ENCODE measurements at regions not wholly inside any gene's neighbourhood (a gene's known extent, or its start where the extent isn't known, plus 50 kb on each side); places are given as distances from the start of the nearest gene placed in this dataset.

DNA sequence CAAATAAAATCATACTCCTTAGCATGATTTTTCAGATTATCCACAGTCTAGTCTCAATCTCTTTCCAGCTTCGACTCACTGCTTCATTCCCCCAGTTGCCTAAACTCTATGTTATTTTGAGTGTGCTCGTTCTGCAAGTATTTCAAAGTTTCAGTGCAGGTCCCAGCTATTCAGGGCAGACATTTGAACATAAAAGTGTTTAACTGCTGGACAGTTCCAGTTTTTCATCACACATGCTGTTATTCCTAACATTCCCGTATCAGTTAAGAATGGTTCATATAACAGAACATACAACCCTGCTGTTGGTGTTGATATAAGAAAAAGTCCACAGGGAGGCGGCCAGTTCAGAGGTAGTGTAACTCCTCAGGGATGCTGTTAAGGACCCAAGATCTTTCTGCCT, 113.3 kb downstream of the SLIT2 start:
- TF ChIP-seq POLR2A (IDR thresholded peaks at IDR 0.05; ENCODE audit: low read depth, low read length) (no peak), TAF1 (IDR thresholded peaks at IDR 0.05; ENCODE audit: low read depth, low read length) (no peak), POLR2AphosphoS5 (IDR thresholded peaks at IDR 0.05; ENCODE audit: low read depth, low read length) (no peak), POU2F2 (IDR thresholded peaks at IDR 0.05; ENCODE audit: low read depth, low read length) (no peak)

Data from GM12891 (cell line).